Stimulated activated naive CD8-positive, alpha-beta T cell treated with anti-CD3 and anti-CD28 coated beads, Interleukin-15, Interleukin-2, amounts not matched to agents 100 ng/mL and 50 ng/mL, for 24 hours (primary cell): ENCODE measurements at regions not wholly inside any gene's neighbourhood (a gene's known extent, or its start where the extent isn't known, plus 50 kb on each side); places are given as distances from the start of the nearest gene placed in this dataset.

Experiments used
- H3K27ac Mint-ChIP-seq: one replicate; pipeline ENCODE4 v1.8.0; 2021; ENCODE audit warnings: mild to moderate bottlenecking, mixed read lengths
- H3K27me3 Mint-ChIP-seq: one replicate; pipeline ENCODE4 v1.8.0; 2021; ENCODE audit warnings: mixed read lengths
- H3K36me3 Mint-ChIP-seq: one replicate; pipeline ENCODE4 v1.8.0; 2021; ENCODE audit warnings: low read depth, mixed read lengths
- H3K4me1 Mint-ChIP-seq: one replicate; pipeline ENCODE4 v1.8.0; 2021; ENCODE audit warnings: low read depth, mixed read lengths
- H3K4me3 Mint-ChIP-seq: one replicate; pipeline ENCODE4 v1.8.0; 2021; ENCODE audit warnings: mild to moderate bottlenecking, mixed read lengths
- H3K9me3 Mint-ChIP-seq: one replicate; pipeline ENCODE4 v1.8.0; 2021; ENCODE audit warnings: mixed read lengths

GRCh38 chr4:22241415-22241814 lies 274.5 kb downstream of the ADGRA3 start:
- no peaks in the 10 kb centered on the region for H3K4me1 Mint-ChIP-seq
- no peaks in the 10 kb centered on the region for H3K27me3 Mint-ChIP-seq
- no peak overlapping the region for H3K4me3 Mint-ChIP-seq
- H3K9me3 Mint-ChIP-seq = peaks cover 9% of the 10 kb centered on the region
- no peak overlapping the region for H3K27ac Mint-ChIP-seq
- no peaks in the 10 kb centered on the region for H3K36me3 Mint-ChIP-seq

- H3K4me3 Mint-ChIP-seq = no peak overlapping the region
- H3K4me1 Mint-ChIP-seq = no peaks in the 10 kb centered on the region
- peaks cover 9% of the 10 kb centered on the region for H3K9me3 Mint-ChIP-seq
- no peak overlapping the region for H3K27ac Mint-ChIP-seq
- H3K27me3 Mint-ChIP-seq = no peaks in the 10 kb centered on the region
- H3K36me3 Mint-ChIP-seq = no peaks in the 10 kb centered on the region
These were observed 275.1 kb downstream of the ADGRA3 start for GRCh38 chr4:22240814-22241213.

DNA sequence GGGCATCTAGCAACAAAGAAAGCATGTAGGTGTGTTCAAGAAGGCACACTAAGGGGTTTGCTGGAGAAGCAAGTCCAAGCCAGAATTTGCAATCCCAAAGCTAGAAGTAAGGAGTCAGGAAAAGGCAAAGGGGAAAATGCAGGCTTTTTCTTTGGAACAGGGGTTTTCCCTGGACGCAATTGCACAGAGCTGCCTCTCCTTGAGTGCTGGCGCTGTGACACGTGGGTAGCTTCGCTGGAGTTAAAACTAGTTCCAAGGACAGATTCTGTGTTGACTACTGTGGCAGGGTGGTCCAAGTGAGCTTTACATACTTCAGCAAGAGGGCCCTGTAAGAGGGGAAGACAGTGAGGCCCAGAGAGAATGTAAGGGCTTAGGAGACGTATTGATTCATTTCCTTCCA lies 277.1 kb downstream of the ADGRA3 start:
- Mint-ChIP-seq H3K27ac (no peak overlapping the region), H3K4me3 (no peak overlapping the region), H3K4me1 (no peaks in the 10 kb centered on the region), H3K36me3 (no peaks in the 10 kb centered on the region), H3K27me3 (no peaks in the 10 kb centered on the region), H3K9me3 (peaks cover 9% of the 10 kb centered on the region)

- Mint-ChIP-seq H3K27me3 (no peaks in the 10 kb centered on the region), H3K4me3 (peak overlapping the region; percentile 55), H3K4me1 (no peaks in the 10 kb centered on the region), H3K9me3 (peaks cover 9% of the 10 kb centered on the region), H3K36me3 (no peaks in the 10 kb centered on the region), H3K27ac (no peak overlapping the region)
These were observed 277.9 kb downstream of the ADGRA3 start for GRCh38 chr4:22237846-22238494.

- Mint-ChIP-seq H3K27me3 (no peaks in the 10 kb centered on the region), H3K4me1 (no peaks in the 10 kb centered on the region), H3K4me3 (peak overlapping the region; percentile 55), H3K9me3 (peaks cover 6% of the 10 kb centered on the region), H3K36me3 (no peaks in the 10 kb centered on the region), H3K27ac (no peak overlapping the region)
These were observed 278.6 kb downstream of the ADGRA3 start for GRCh38 chr4:22237155-22237751.

GRCh38 chr4:22235698-22236097 lies 280.2 kb downstream of the ADGRA3 start:
- Mint-ChIP-seq H3K36me3 (no peaks in the 10 kb centered on the region), H3K27me3 (no peaks in the 10 kb centered on the region), H3K4me1 (no peaks in the 10 kb centered on the region), H3K4me3 (no peak overlapping the region), H3K27ac (no peak overlapping the region), H3K9me3 (no peaks in the 10 kb centered on the region)

DNA sequence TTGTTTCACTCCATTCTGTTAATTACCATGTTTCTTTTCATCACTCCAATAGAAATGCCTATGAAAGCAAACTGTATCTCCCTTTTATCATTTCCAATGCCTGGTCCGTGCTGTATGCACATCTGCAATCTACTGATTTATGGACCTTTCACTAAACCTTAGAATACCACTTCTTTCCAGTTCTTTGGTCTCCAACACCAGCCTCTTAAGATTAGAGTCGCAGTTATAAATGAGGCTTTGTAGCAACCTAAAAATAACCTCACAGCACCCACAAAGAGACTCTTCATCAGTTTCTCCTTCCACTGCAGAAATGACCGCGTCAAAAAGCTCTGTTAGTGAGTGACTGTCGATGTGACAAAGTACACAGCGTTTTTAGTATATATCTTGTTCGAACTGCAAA lies 282.6 kb downstream of the ADGRA3 start:
- no peak overlapping the region for H3K27ac Mint-ChIP-seq
- no peaks in the 10 kb centered on the region for H3K36me3 Mint-ChIP-seq
- H3K27me3 Mint-ChIP-seq = no peaks in the 10 kb centered on the region
- no peaks in the 10 kb centered on the region for H3K9me3 Mint-ChIP-seq
- H3K4me1 Mint-ChIP-seq = no peaks in the 10 kb centered on the region
- no peak overlapping the region for H3K4me3 Mint-ChIP-seq

DNA sequence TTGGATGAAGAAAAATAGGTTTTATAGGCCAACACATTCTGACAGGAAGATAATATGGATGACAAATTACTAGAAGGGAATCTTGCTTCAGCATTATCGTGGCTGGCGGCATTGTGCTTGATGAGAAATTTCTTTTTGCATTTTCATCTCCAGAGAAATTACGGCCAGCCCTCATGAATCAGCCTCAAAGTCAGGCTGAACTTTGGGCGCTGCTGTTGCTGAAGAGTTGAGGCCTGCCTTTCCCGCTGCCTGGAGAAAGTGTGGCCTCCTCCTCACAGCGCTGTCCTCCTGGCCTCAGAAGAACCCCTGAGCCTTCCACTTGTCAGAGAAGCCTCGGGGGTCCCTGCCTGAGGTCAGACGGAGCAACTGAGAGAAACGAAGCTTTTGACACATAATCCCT lies 272.4 kb upstream of the KCNIP4 start:
- Mint-ChIP-seq H3K4me3 (no peak overlapping the region), H3K9me3 (peaks cover 4% of the 10 kb centered on the region), H3K27ac (no peak overlapping the region), H3K36me3 (no peaks in the 10 kb centered on the region), H3K4me1 (no peaks in the 10 kb centered on the region), H3K27me3 (no peaks in the 10 kb centered on the region)

GRCh38 chr4:22217480-22217879 lies 268.9 kb upstream of the KCNIP4 start:
- peaks cover 4% of the 10 kb centered on the region for H3K9me3 Mint-ChIP-seq
- H3K36me3 Mint-ChIP-seq = no peaks in the 10 kb centered on the region
- no peak overlapping the region for H3K27ac Mint-ChIP-seq
- H3K4me1 Mint-ChIP-seq = no peaks in the 10 kb centered on the region
- peaks cover under 1% of the 10 kb centered on the region for H3K27me3 Mint-ChIP-seq
- H3K4me3 Mint-ChIP-seq = no peak overlapping the region

DNA sequence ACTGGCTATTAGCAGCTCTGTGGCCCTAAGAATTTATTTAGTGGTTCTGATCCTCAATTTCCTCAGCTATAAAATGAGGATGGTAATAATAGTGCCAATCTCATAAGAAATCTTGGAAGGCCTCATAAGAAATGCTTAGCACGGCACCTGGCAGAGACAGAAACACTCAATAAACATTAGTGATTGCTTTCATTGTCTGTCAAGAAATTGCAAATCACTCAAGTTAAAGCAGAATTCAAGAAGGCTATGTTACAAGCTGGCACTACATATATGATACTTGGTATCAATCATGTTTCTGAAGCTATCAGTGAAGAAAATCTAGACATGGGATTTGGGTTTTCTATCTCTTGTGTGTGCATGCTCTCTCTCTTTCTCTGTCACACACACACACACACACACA lies 267.7 kb upstream of the KCNIP4 start:
- Mint-ChIP-seq H3K9me3 (peaks cover 7% of the 10 kb centered on the region), H3K4me3 (no peak overlapping the region), H3K27ac (no peak overlapping the region), H3K36me3 (no peaks in the 10 kb centered on the region), H3K27me3 (peaks cover 4% of the 10 kb centered on the region), H3K4me1 (no peaks in the 10 kb centered on the region)

- H3K27me3 Mint-ChIP-seq = peaks cover 4% of the 10 kb centered on the region
These were observed 266.5 kb upstream of the KCNIP4 start for GRCh38 chr4:22215084-22215483.

GRCh38 chr4:22203711-22204011 lies 255.1 kb upstream of the KCNIP4 start:
- H3K27me3 Mint-ChIP-seq = no peaks in the 10 kb centered on the region
- no peaks in the 10 kb centered on the region for H3K36me3 Mint-ChIP-seq
- no peak overlapping the region for H3K27ac Mint-ChIP-seq
- H3K4me3 Mint-ChIP-seq = no peak overlapping the region
- H3K9me3 Mint-ChIP-seq = no peaks in the 10 kb centered on the region
- no peaks in the 10 kb centered on the region for H3K4me1 Mint-ChIP-seq

More at GRCh38 chr4:22215084-22215483, 266.5 kb upstream of the KCNIP4 start:
- Mint-ChIP-seq H3K36me3 (no peaks in the 10 kb centered on the region), H3K4me3 (no peak overlapping the region), H3K4me1 (no peaks in the 10 kb centered on the region), H3K27ac (no peak overlapping the region), H3K9me3 (peaks cover 3% of the 10 kb centered on the region)

DNA sequence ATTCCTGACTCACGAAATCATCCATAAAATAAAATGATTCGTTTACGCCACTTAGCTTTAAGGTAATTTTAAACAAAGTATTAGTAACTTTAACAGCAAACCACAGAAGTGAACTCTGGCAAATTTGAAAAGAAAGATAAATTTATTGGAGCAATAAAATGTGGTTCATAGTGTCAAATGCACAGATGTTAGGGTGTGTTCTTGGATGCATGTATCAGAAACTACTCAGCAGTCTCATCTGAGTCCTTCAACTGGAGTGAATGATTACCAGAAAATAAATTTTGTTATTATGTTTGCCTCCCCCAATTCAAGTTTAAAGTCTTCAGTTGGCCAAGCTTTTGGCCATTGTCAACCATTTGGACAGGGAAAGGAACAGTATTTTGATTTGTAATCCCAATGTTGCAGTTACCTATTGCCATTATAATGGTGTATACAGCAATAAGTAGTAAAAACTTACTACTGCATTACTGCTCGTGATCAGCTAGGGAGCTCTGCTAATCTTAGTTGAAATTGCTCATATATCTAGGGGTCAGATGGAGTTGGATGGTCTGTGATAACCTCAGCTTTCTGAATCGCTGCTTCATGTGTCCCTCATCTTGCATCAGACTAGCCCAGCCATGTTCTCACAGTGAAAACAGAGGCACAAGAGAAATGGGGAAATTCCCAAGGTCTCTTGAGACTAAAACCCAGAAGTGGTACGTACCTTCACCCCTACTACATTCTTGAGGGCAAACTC lies 254.6 kb upstream of the KCNIP4 start:
- no peaks in the 10 kb centered on the region for H3K9me3 Mint-ChIP-seq
- H3K36me3 Mint-ChIP-seq = no peaks in the 10 kb centered on the region
- H3K27me3 Mint-ChIP-seq = no peaks in the 10 kb centered on the region
- H3K4me1 Mint-ChIP-seq = no peaks in the 10 kb centered on the region
- H3K4me3 Mint-ChIP-seq = no peak overlapping the region
- no peak overlapping the region for H3K27ac Mint-ChIP-seq

- Mint-ChIP-seq H3K4me3 (no peak overlapping the region), H3K27me3 (no peaks in the 10 kb centered on the region), H3K9me3 (no peaks in the 10 kb centered on the region), H3K4me1 (no peaks in the 10 kb centered on the region), H3K27ac (no peak overlapping the region), H3K36me3 (no peaks in the 10 kb centered on the region)
These were observed 253.8 kb upstream of the KCNIP4 start for GRCh38 chr4:22202246-22202974.

DNA sequence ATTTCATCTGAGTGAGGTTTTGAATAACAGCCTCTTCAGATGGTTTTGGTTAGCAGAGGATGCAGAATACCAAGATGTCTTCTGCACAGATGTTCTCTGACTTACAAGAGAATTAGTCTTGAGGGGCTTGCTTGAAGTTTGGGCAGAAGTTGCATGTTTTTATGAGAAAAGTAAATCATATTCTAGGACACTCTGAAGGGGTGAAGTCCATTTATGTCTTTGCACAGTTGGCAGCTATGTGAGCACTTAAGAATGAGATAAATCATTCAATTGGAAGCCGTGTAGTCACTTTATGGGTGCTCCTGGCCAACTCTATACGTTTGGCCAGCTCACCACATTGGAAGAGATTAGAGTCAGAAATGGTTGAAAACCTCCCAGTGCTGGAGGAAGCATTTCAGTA lies 252.7 kb upstream of the KCNIP4 start:
- no peaks in the 10 kb centered on the region for H3K4me1 Mint-ChIP-seq
- no peaks in the 10 kb centered on the region for H3K27me3 Mint-ChIP-seq
- H3K36me3 Mint-ChIP-seq = no peaks in the 10 kb centered on the region
- H3K4me3 Mint-ChIP-seq = no peak overlapping the region
- H3K27ac Mint-ChIP-seq = no peak overlapping the region
- H3K9me3 Mint-ChIP-seq = peaks cover 3% of the 10 kb centered on the region
